Lower leg skin (tissue), 4 donors: ENCODE measurements at regions not wholly inside any gene's neighbourhood (a gene's known extent, or its start where the extent isn't known, plus 50 kb on each side); places are given as distances from the start of the nearest gene placed in this dataset.
A peak's percentile ranks its signal among the peaks of the same experiment; 100 is the strongest.

Experiments
- DNase-seq, 2 donors: peaks; one replicate each; pipeline ENCODE4 v3.0.0-alpha.2; 2019; ENCODE audit warnings: low spot score in 2 of 2
- H3K4me3 ChIP-seq: fragments of 200-600 bp; sonication (generic); 2 replicates; pipeline ENCODE4 v1.5.1; 2017; ENCODE audit warnings: mild to moderate bottlenecking, low read depth; ENCODE audit not compliant: poor library complexity, severe bottlenecking
- CTCF ChIP-seq, 3 donors: fragments of 450-650 bp; IDR thresholded peaks; one replicate each; pipeline ENCODE4 v1.5.1; 2016; ENCODE audit warnings: antibody characterized with exemption in 3 of 3, mild to moderate bottlenecking in 3 of 3, moderate library complexity in 2 of 3
- POLR2A ChIP-seq, 2 donors: fragments of 450-650 bp; IDR thresholded peaks; one replicate each; pipeline ENCODE4 v1.6.1; 2016 to 2017; ENCODE audit warnings: antibody characterized with exemption in 2 of 2, mild to moderate bottlenecking in 1 of 2, moderate library complexity in 1 of 2
- WGBS, 2 donors: methylation state at CpG; one replicate each; pipeline ENCODE4 v1.1.5; 2018; 5-methylcytosine and 5-hydroxymethylcytosine counted together
- intact Hi-C: fragments of 100-400 bp; cut with DNase I; formaldehyde crosslinking; loops from one replicate; pipeline ENCODE4 v1.15.0; 2023; ENCODE audit warnings: low total_unique reads

GRCh38 chr19:28864024-28864503 lies 348.9 kb downstream of the UQCRFS1 start:
- no peak overlapping the region for H3K4me3 ChIP-seq
- TF ChIP-seq POLR2A (IDR thresholded peaks at IDR 0.05) = no peak
- no peak for TF ChIP-seq CTCF (IDR thresholded peaks at IDR 0.05)
- no peak for DNase-seq
- intact Hi-C loops = no loop called here
- 56 to 69% methylated on average over 8 of the region's 8 CpGs for whole genome bisulfite sequencing, 2 donors

DNA sequence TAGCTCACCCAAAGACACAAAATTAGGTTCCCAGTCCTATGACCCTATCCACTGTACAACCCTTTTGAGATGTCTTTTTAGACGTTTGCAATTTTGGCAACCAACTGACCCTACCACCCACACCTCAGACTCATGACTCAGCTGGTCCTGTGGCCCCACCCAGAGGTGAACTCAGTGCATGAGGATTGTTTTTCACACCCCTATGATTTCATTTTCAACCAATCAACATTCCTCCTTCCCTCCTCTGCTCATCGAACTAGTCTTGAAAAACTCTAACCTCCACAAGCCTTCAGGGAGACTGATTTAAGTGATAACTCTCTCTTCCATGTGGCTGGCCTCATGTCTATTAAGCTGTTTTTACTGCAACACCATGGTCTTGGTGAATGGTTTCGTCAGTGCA lies 350.7 kb downstream of the UQCRFS1 start:
- no peak overlapping the region for H3K4me3 ChIP-seq
- intact Hi-C loops = no loop called here
- no peak for TF ChIP-seq POLR2A (IDR thresholded peaks at IDR 0.05)
- TF ChIP-seq CTCF (IDR thresholded peaks at IDR 0.05) = no peak
- WGBS, 2 donors = 35 to 38% methylated on average over 3 of the region's 3 CpGs
- peak in 1 of 2 donors; percentile 12 for DNase-seq

GRCh38 chr19:28859811-28860210 lies 353.1 kb downstream of the UQCRFS1 start:
- peak in 1 of 2 donors; percentile 4 for DNase-seq
- TF ChIP-seq POLR2A (IDR thresholded peaks at IDR 0.05) (no peak), CTCF (IDR thresholded peaks at IDR 0.05) (no peak)
- no peak overlapping the region for H3K4me3 ChIP-seq
- 52 to 60% methylated on average over 6 of the region's 6 CpGs for WGBS, 2 donors
- intact Hi-C loops = no loop called here

GRCh38 chr19:28858933-28859332 lies 354.0 kb downstream of the UQCRFS1 start:
- no peak for DNase-seq
- TF ChIP-seq POLR2A (IDR thresholded peaks at IDR 0.05) (no peak), CTCF (IDR thresholded peaks at IDR 0.05) (no peak)
- WGBS, 2 donors = 76 to 90% methylated on average over 1 of the region's 1 CpG
- intact Hi-C loops = no loop called here
- no peak overlapping the region for H3K4me3 ChIP-seq

- DNase-seq = no peak
- H3K4me3 ChIP-seq = no peak overlapping the region
- TF ChIP-seq POLR2A (IDR thresholded peaks at IDR 0.05) (no peak), CTCF (IDR thresholded peaks at IDR 0.05) (no peak)
- WGBS, 2 donors = 51 to 52% methylated on average over 3 of the region's 3 CpGs
- intact Hi-C loops = no loop called here
Measured at GRCh38 chr19:28857967-28858366, 355.0 kb downstream of the UQCRFS1 start.

GRCh38 chr19:28855216-28855615 lies 357.7 kb downstream of the UQCRFS1 start:
- 48 to 65% methylated on average over 3 of the region's 3 CpGs for WGBS, 2 donors
- H3K4me3 ChIP-seq = no peak overlapping the region
- TF ChIP-seq POLR2A (IDR thresholded peaks at IDR 0.05) = no peak
- no peak for TF ChIP-seq CTCF (IDR thresholded peaks at IDR 0.05)
- no peak for DNase-seq
- intact Hi-C loops = no loop called here
